NCI-H1105 (cell line): ENCODE measurements at regions not wholly inside any gene's neighbourhood (a gene's known extent, or its start where the extent isn't known, plus 50 kb on each side); places are given as distances from the start of the nearest gene placed in this dataset.

ENCODE experiments used
- DNase-seq: peaks from one replicate; lab custom pipeline; 2025; lab: John Stamatoyannopoulos, UW

DNA sequence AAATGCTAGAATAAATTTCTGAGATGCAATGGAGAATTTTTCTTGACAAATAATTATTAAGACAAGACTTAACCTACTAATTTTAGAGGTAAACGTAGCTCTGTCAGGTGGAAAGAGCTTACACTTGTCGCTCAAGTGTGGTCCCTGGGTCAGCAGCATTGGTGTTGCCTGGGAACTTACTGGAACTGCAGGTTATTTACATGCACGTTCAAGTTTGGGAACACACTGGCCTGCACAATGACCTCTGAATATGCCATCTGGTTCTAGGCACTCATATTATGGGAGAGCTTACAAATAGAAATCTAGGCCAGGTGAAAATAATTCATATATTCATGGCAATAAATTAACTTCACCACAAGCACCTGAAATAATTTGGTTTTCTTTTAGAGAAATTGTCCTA, 88.5 kb upstream of the BCL9 start:
- DNase-seq = no peak

DNA sequence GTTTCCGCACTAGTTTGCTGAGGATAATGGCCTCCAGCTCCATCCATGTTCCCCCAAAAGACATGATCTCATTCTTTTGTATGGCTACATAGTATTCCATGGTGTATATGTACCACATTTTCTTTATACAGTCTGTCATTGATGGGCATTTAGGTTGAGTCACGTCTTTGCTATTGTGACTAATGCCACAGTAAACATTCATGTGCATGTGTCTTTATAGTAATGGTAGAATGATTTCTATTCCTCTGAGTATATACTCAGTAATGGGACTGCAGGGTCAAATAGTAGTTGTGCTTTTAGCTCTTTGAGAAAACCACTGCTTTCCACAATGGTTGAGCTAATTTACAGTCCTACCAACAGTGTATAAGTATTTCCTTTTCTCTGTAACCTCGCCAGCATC, 78.3 kb upstream of the BCL9 start:
- no peak for DNase-seq

GRCh38 chr1:147466543-147466942, 74.8 kb upstream of the BCL9 start:
- DNase-seq = no peak

DNA sequence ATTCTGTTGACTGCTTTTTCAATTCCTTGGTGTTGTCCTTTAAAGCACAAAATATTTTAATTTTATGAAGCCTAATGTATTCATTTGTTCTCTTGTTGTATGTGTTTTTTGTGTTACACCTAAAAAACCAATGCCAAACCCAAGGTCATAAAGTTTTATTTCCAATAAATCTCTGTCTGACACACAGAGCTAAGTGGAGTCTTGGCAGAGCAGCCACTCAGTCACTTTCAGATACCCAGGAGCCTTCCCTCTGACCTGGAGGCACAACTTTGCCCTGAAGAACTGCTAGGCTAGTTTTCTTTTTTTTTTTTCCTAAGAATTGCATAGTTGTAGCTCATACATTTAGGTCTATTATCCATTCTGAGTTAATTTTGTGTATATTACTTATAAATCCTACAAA, 71.2 kb upstream of the BCL9 start:
- DNase-seq = no peak

DNA sequence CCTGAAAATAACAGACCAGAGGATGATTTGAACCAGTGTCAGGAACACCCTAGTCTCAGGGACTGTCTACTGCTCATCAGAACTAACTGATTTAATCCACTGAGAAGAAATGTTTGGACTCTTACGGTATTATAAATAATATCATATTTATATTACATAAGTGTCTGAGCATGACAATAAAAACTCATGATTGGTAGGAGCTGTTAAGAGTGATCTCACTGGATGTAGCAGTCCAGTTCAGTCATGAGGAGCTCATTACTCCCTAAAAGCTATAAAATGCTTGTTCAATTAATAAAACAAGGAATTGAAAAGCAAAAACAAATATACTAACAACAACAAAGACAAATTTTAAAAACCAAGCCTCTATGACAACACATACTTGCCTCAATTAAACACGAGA, 68.8 kb upstream of the BCL9 start:
- no peak for DNase-seq

DNA sequence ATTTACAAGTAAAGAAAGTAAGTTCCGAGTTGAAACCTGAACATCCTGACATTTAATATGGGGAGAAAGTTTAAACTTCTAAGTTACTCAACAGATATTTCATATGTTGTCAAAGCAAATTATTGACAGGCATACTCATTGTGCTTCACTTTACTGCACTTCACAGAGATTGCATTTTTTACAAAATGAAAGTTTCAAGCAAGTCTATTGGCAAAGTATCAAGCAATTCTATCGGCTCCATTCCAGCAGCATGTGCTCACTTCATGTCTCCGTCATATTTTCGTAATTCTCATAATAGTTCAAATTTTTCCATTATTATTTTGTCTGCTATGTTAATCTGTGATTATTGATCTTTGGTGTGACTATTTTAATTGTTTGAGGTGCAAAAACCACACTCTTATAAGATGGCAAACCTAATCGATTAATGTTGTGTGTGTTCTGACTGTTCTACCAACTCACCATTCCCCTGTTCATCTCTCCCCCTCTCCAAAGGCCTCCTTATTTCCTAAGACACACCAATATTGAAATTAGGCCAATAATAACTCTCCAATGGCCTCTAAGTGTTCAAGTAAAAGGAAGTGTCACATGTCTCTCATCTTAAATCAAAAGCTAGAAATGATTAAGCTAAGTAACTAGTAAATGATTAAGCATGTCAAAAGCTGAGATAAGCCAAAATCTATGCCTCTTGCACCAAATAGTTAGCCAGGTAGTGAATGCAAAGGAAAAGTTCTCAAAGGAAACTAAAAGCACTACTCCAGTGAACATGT, 68.2 kb upstream of the BCL9 start:
- no peak for DNase-seq

DNA sequence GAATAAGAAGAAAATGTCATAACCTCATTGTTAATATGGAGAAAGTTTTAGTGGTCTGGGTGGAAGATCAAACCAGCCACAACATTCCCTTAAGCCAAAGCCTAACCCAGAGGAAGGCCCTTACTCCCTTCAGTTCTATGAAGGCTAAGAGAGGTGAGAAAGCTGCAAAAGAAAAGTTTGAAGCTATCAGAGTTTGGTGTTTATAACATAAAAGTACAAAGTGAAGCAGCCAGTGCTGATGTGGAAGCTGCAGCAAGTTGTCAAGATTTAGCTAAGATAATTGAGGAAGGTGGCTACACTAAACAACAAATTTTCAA, 67.6 kb upstream of the BCL9 start:
- no peak for DNase-seq

DNA sequence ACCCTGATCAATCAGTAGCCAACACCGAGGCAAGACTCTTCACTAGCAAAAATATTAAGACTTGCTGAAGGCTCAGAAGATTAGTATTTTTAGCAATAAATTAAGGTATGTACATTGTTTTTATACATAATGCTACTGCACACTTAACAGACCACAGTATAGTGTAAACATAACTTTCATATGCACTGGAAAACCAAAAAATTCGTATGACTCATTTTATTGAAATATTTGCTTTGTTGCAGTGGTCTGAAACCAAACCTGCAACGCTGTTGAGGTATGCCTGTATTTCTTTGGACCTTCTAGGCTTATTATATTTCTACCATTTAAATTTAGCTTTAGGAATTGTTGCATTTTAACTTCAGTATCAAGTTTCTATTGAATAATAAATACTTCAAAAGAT, 65.8 kb upstream of the BCL9 start:
- DNase-seq = no peak

- DNase-seq = no peak
Observed at GRCh38 chr1:147478521-147478920, 62.8 kb upstream of the BCL9 start.

DNA sequence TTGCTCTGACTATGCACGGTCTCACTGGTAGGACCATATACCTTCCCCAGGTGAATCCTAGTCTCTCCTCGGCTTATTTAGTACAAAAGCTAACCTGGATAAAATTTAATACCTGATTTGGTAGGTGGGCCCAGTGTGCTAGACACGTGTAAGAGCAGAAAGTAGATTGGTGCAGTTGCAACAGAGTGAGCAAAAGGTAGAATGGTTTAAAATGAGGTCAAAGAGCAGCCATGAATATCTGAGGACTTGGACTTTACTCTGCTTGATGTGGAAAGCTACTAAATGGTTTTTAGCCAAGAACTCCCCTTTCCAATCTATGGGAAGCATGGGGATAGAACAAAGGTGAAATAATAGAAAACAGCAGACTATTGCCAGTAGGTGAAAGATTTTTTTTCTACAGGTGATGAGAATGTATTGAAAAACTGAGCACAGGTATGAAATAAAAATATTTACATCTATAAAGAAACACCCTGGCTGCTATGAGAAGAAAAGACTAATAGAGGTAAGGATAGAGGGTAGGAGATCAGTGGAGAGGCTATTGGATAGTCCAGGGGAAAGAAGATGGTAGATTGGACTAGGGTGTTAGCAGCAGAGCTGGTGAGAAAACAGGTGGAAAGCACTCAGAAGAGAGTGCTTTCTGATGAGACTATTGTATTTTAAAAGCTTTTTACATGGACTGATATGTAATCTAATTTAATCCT, 61.3 kb upstream of the BCL9 start:
- no peak for DNase-seq

GRCh38 chr1:147480565-147480935, 60.8 kb upstream of the BCL9 start:
- no peak for DNase-seq

DNA sequence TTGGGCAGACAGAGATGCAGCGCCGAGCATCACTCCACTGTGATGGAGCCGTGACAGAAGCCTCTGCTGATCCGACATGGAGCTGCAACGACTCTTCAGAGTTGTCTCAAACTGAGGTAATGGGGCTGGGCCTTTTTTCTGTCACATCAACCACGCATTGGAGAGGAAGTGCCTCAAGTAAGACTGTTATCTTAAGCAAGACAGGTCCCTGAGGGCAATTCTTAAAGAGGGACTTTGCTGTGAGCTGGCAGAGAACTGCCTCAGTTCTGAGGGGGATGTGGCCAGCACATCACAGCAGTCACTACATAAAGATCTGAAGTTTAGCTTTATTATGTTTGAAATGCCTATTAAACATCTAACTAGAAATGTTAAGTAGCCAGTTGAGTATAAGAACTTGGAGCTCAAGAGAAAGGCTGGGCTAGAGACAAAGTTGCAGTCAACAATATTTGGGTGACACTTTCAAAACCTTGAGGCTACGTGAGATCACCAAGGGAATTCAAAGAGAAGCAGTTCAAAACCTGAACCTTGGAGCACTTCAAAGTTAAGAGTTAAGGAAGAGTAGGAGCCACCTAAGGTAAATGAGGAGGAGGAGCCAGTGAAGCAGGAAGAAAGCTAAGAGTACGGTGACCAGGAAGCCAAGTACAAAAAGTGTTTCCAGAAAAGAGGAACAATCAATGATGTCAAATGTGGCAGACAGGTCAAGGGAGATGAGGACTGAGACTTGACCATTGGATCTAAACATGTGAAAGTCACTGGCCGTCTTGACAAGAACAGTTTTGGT, 54.2 kb upstream of the BCL9 start:
- no peak for DNase-seq

DNA sequence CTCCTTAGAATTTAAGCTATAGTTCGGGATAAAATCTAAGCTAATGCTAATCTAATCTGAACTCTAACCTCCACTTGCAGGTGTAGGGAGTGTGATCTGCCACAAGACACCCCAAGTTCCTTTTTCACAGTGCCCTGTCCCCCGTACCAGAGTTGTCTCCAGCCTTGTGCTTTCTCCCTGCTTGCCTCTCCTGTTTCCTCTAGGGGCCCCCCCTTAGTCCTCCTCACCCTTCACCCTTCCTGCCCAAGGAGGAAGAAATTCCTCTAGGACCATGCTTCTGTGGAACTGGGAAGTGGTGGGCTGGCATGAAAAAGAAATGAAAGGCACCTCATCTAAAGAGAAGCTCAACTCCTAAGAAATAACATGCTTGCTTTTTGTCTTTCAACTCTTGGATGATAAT, 50.2 kb upstream of the BCL9 start:
- no peak for DNase-seq
